HuH-7 (cell line): ENCODE measurements at regions not wholly inside any gene's neighbourhood (a gene's known extent, or its start where the extent isn't known, plus 50 kb on each side); places are given as distances from the start of the nearest gene placed in this dataset.
"Not testable (repeated sequence)": the region's sequence is repeated elsewhere in the genome, so short reads cannot be mapped to it uniquely, and the experiment has no call there.

Experiments
- DNase-seq: peaks from one replicate; pipeline ENCODE4 v3.0.0; 2011; ENCODE audit warnings: low spot score

DNA sequence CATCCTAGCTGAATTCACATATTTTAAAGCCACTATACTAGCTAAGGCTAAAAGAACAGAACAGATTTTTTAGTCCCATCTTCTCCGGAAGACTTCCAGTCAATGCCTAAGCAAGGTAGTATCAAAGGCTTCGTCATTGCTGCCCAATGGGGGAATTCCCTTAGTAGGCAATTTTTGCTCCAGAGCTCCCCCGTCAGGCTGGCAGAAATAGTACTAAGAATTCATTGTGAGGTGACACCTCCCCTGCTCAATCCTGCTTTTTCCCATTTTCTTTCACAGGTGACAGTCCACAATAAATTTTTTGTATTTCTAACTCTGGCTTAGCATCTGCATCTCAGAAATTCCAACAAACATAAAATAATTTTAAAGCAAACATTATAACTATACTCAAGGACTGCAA, 52.8 kb upstream of the SRSF6 start:
- DNase-seq = peak; percentile 41

DNA sequence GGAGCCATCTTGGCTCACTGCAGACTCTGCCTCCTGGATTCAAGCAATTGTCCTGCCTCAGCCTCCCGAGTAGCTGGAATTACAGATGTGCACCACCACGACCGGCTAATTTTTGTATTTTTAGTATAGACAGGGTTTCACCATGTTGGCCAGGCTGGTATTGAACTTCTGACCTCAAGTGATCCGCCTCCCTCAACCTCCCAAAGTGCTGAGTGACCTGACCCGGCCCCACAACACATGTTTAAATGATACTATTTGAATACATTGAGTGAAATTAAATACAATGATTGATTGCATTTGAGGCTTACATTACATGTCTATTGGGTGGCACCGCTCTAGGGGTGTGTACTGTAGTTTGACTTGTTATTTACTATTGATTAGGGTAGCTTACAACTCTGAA, 56.8 kb upstream of the SRSF6 start:
- DNase-seq = not testable (repeated sequence)

DNA sequence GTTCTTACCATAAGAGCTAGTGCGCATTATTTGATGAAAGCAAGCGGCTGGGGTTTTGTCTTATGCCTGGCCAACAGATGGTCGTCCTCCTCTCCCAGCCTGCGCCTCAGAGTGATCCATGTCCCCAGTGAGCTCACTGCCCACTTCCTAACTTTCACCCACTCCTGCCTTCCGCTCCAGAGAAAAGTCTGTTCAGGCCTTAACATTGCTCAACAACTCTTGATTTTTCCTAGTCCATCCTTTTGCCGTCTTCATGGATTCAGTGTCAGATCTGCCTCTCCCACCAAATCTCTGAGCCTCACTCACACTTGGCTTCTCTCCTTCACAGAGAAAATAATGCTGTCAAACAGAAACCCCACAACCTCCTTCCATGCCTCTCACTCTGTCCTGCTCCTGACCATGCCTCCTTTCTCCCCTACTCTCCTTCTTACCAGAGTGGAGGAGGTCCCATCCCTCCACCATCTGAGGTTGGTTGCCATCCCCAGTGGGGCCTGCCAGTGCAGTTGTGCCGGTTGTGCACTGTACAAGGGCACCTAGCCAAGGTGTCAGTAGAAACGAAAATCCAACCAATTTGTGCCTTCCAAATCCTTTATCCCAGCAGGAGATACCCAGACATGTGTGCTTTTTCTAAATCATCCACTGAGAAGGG, 58.9 kb upstream of the SRSF6 start:
- DNase-seq = no peak

DNA sequence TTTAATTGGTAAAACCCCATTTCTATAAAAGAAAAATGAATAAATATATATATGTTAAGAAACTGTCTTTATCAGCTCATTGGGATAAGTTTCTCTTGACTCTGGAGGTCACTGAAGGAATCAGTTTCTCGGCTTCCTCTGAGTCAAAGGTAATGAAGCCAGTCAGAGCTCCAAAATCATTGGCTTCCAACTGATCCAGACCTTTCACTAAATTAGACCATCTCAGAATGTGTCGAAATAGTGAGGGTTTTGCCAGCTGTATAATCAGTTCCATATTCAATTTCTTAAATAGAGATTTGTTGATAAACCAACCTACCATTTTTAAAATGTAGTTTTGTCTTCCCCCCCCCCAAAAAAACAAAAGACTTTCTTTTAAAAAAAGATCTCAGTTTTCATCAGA, 60.5 kb upstream of the SRSF6 start:
- no peak for DNase-seq

DNA sequence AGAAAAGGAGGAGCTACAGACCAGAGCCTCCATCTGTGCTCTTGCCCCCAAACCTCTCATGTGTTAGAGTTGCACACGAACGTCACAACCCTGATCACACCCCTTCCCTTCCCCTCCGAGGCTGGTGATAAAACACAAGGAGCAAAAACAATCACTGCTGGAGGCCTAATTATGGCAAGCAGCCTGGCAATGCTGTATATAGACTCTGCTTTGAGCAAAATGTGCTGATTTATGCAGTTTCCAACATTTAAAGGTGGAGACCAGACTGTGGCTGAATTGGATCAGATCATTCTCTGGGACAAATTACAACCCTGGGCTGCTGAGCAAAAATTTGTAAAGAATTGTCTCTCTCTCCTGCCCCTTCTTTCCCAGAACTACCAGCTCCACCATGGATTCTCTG, 64.6 kb upstream of the SRSF6 start:
- no peak for DNase-seq

DNA sequence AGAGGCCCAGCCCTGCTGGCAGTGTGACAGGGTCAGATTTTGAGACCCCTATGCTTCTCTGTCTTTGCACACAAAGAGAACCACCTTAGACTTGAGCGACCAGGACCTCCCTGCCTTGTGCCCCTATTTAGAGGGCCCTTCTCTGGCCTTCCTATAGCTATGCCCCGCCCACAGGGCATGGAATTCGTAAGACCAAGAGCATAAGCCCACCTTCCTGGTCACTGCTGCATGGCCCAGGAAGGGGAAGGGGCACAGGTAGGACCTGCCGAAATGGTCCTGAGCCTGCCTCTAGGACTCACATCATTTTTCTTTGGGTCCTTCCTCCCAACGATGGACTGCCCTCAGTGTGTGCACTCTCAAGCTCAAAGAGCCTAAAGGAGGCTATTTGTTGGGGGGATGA, 65.1 kb upstream of the SRSF6 start:
- DNase-seq = no peak

DNA sequence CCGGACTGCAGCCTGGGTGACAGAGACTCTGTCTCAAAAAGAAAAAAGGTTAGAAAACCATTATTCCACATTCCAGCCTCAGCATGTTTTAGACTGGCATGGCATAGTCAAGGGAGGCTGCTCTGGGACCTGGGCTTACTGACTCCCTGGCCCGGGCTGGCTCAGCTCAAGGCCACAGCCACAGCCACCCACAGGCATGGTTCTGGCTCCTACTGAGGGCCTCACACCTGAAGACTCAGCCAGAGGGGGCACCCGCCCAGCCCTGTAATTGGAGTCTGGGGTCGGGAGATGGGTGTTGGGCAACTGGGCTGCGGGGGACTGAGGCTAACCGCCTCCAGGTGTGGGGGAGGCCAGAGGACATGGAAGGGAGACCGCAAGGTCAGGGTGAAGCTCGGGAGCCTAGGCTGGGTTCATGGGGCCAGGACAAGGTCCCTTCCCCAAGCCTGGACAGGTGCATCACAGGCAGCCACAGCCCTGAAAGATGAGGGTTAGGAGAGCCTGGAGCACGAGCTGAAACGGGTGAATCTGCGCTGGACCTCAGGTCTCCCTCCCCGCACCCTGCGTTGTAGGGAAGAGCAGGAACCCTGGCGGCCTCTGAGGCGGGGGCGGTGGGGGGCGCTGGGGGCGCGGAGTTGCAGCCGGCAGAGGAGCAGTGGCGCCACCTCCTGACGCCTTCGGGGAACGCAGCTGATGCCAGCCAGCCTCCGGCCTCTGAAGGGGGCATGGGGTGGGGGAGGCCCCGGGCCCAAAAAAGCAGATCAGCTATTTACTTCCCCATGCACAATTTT, 67.7 kb upstream of the SRSF6 start:
- DNase-seq = no peak

DNA sequence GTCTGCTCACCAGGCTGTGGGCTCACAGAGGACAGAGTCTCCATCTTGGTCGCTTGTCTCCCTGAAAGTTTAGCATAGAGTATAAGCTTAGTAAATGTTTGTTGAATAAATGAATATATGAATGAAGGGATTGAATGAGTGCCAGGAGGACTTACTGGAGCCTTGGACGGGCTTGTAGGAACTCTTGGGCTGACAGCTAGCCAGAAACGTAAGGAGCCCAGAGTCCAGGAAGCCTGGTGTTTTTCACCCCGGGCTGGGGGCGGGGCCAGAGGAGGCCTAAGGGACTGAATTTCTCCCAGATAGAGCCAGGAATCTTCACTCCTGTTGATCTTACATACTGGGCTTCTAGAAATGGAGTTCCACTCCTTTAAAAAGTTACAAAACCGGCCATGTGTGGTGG, 68.5 kb upstream of the SRSF6 start:
- DNase-seq = no peak

DNA sequence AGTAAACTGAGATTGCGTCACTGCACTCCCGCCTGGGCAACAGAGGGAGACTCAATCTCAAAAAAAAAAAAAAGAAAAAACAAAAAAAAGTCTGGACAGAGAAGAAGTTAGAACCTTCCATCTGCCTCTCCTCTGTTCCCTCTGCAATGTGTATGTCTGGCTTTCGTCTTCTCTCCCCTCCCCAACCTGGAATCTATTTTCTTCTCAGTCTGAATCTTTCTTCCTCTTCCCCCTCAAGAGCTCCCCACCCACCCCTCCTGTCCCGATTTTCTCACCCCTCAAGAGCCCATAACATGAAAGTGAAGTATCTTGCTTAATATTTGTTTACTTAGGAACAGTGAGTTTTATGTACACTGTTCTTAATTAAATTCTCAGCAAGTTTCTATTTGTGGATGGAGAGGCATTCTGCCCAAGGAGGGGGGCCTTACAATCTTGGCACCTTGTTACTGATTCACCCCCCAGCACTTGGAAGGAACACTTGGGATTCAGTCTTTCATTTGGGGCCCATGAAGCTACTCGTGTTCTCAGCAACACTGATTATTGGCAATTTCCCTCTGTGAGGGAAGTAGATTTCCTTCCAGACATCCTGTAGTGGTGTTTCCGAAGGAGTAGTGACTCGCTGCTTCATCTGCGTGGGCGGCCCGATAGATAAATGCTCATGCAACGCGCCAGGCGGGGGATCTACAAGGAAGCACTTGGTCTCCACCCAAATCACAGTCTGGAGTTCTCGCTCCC, 69.3 kb upstream of the SRSF6 start:
- DNase-seq = no peak

DNA sequence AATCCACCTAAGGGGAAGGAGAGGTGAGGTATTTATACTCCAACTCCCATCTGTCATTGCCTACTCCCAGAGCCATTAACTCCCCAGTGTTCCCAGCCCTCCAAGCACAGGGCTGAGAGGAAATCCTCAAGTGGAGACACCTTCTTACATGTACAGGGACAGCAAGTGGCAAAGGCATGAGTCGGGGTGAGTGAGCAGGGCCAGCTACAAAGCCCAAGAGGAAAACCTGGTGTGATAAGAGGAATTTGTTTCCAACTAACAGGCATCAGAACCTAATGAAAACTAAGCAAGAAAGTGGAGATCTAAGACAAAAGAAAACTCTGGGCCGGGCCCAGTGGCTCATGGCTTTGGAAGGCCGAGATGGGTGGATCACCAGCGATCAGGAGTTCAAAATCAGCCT, 70.0 kb upstream of the SRSF6 start:
- DNase-seq = no peak

DNA sequence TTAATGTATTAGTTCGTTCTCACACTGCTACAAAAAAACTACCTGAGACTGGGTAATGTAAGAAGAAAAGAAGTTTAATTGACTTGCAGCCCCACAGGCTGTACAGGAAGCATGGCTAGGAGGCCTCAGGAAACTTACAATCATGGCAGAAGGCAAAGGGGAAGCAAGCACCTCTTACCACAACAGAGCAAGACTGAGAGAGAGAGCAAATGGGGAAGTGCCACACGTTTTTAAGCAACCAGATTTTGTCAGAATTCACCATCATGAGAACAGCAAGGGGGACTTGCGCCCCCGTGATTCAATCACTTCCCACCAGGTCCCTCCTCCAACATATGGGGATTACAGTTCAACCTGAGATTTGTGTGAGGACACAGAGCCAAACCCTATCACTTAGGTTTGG, 70.8 kb upstream of the SRSF6 start:
- no peak for DNase-seq

DNA sequence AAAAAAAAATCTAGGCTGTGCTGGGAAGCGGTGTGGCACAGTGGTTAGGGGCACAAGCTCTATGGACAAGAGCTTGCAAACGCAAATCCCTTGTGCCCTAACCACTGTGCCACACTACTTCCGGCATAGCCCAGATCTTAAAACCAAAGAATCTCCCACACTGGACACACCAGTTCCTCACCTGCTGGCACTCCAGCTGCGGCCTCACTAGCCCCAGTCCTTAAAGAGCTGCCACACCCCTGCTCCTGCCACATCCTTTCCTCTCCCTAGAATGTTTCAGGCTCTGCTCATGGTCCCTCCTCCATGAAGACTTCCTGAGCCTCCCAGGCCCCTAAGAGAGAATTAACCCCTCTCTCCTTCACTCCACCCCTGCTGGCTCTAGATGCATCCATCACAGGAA, 71.8 kb upstream of the SRSF6 start:
- no peak for DNase-seq

DNA sequence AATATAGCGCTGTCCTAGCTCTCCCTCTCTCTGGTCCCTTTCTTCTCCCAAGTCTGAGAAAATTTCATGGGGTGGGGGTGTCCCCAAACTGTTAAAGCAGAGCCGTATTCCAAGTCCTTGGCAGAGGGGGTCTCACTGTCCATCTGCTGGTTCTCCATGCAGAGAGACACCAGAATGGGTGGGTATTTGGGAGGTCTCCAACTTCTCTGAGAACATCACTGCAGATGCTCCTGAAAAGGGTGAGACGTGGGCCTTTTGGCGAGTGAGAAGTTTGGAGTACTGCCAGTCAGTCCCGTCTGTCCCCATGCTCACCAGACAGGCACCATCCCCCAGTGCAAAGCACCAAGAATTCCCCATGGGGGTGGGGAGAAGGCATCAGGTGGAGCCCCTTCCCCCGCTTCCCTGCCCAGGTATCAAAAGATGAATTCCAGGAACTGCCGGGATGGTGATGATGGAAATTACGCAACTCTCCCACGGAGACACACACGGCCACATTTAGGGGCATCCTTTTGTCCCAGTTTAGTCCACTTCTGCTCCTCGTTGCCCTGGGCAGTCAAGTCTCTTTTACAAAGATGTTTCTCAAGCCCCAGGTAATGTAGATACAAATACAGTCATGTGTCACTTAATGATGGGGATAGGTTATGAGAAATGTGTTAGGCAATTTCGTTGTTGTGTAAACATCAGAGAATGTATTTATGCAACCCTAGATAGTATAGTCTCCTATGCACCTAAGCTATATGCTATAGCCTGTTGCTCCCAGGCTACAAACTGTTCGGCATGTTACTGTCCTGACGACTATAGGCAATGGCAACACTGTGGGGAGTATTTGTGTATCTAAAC, 73.4 kb upstream of the SRSF6 start:
- DNase-seq = no peak

DNA sequence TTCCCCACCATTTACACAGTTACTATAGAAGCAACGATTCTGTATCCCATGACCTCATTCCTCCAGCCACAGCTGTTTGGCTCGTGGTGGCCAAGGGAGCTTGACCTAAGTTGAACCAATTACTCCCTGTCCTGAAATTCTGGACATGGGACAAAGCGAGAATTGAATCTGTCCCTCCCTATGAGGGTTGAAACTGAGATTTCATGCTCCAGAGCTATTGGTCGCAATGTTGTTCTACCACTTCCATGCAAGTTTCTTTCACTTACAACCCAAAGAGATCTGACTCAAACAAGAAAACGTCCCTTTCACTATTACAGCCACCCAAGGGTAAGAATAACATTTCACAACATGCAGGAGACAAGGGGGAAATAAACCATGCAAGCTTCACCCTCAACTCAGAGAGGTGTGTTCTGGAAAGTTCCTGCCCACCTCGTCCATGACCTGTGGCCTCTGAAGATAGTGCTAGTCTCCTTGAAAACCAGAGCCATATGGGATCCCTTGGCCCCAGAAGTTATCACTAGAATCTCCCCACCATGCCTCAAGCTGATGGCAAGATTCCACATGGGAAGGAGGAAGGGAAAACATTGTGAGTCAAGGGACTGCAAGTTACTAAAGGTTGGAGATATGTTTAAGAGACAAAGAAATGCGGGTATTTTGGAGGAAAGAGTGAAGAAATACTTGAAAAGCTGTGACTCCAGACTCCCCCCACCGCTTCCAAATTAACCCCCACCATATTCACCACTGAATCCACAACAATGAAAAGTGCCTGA, 74.5 kb upstream of the SRSF6 start:
- no peak for DNase-seq

DNA sequence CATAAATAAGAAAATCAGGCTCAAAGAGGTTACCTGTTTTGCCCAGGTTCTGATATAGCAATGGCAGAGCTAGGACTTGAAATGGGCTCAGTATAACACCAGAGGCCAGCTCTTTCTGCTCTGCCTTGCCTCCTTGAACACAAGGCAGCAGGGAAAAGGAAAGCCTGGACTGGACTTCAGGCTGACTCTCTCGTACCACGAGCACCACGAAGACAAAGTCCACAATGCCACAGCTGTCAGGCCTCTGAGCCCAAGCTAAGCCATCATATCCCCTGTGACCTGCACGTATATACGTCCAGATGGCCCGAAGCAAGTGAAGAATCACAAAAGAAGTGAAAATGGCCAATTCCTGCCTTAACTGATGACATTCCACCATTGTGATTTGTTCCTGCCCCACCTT, 75.6 kb upstream of the SRSF6 start:
- DNase-seq = not testable (repeated sequence)

DNA sequence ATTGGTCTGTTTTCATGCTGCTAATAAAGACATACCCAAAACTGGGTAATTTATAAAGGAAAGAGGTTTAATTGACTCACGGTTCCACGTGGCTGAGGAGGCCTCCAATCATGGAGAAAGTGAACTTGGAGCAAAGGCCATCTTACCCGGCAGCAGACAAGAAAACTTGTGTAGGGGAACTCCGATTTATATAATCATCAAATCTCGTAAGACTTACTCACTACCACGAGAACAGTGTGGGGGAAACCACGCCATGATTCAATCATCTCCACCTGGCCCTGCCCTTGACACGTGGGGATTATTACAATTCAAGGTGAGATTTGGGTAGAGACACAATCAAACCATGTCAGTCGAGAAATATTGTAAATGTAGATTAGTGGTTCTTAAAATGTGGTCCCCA, 76.2 kb upstream of the SRSF6 start:
- DNase-seq = not testable (repeated sequence)

DNA sequence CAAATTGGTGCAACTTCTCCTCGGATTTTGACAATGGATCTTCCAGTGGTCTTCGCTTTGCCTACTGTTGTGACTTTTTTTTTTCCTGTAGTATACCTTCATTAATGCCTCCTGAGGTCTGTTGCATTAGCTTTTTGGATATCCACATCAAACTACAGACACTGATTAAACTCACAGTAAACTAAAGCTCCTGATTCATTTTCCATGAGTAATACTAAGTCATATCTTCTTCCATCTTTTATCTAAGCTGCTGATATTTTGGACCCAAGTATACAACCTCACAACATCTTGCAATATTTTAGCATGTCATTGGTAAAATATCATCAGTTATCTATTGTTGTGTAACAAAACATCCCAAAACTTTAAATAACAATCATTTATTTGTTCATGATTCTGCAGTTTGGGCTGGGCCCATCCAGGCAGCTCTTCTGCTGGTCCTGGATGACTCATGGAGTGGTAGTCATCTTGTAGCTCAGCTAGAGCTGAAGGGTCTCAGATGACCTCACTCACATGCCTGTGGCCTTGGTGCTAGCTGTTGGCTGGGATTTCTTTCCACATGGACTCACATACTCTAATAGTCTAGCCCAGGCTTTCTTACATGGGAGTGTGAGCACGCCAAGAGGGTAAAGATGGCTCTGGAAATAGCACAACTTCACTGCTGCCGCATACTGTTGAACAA, 78.3 kb upstream of the SRSF6 start:
- DNase-seq = no peak

DNA sequence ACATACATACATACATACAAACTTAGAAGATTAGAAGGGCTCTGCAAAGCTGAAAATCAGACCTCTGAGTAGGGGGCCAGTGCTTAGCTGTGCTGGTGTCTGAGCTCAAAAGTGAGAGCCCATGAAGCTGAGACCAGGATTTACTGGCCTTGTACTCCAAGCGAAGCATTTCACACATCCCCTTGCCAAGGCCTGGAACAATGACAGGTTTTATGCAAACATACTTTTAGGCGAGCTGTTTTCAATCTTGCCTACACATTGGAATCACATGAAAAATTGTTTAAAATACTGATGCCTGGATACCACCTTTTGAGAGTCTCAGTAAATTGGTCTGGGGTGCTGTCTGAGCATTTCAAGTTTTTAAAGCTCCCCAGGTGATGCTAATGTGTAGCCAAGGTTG, 80.9 kb upstream of the SRSF6 start:
- DNase-seq = no peak

DNA sequence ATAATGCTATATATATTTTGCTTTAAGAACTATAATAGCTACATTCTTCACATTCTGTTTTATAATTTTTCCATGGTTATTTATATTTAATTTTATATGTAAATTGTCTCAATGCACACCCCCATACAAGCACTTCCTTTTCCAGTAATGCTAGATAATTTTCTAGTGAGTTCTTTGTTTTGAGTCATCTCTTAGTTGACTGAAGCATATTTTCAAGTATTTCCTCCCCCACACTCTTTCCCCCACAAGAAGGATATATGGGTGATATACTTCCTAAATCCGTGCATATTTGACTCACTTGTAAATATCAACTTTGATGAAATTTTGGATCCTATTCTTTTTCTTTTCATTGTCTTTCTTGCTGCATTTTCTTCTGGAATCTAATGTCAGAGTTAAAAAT, 82.1 kb upstream of the SRSF6 start:
- DNase-seq = no peak

DNA sequence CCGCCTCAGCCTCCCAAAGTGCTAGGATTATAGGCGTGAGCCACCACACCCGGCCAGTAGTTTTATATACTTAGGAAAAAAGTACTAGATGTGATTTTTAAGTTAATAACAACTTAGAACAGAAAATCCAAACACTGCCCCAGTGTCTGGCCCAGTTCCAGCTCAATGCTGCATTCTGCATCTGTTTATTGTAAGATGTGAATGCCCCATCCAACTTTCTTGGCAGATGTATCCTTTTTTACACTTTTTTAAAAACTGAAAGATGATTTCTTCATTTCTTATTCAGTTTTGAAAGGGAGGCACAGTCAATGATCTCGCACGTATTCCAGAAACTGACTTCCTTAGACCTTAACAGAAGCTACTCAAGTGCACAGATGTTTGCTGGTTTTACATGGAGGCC, 85.6 kb upstream of the SRSF6 start:
- no peak for DNase-seq

DNA sequence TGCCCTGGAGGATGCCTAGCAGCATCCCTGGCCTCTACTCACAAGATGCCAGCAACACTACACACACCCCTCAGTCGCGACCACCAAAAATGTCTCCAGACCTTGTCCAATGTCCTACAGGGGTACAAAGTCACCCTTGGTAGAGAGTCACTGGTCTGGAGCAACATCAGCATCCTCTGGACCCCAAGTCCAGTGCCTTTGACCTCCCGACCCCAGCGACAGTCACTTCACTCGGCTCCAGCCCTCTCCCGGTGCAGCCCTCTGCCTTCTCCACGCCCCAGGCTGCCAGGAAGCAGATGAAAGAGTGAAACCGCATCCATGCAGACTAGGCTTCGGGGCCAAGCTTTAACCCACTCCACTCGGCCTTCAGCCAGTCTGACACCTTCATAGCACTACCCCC, 92.0 kb upstream of the SRSF6 start:
- DNase-seq = no peak
